H9 (cell line): ENCODE measurements at regions not wholly inside any gene's neighbourhood (a gene's known extent, or its start where the extent isn't known, plus 50 kb on each side); places are given as distances from the start of the nearest gene placed in this dataset.

Source experiments
- DNase-seq: peaks from one replicate; pipeline ENCODE4 v3.0.0-alpha.2; 2017
- H2AFZ ChIP-seq: one replicate; pipeline ENCODE4 v1.6.1; 2013; ENCODE audit warnings: mild to moderate bottlenecking, low read length, control low read depth, moderate library complexity
- H2AK5ac ChIP-seq: 2 replicates; pipeline ENCODE4 v1.6.1; 2013; ENCODE audit warnings: low read length, control low read depth, mixed read lengths; ENCODE audit not compliant: insufficient read length
- H2BK120ac ChIP-seq: one replicate; pipeline ENCODE4 v1.6.1; 2013; ENCODE audit warnings: low read depth, mild to moderate bottlenecking, low read length, control low read depth, inconsistent platforms; ENCODE audit not compliant: poor library complexity, severe bottlenecking
- H2BK12ac ChIP-seq: 2 replicates; pipeline ENCODE4 v1.6.1; 2013; ENCODE audit warnings: low read length, control low read depth, mixed read lengths, low read depth; ENCODE audit not compliant: insufficient read length
- H2BK15ac ChIP-seq: 2 replicates; pipeline ENCODE4 v1.6.1; 2013; ENCODE audit warnings: low read depth, low read length, control low read depth
- H2BK20ac ChIP-seq: one replicate; pipeline ENCODE4 v1.6.1; 2013; ENCODE audit warnings: low read depth, mild to moderate bottlenecking, low read length, control low read depth, inconsistent platforms; ENCODE audit not compliant: poor library complexity, severe bottlenecking
- H2BK5ac ChIP-seq: 2 replicates; pipeline ENCODE4 v1.6.1; 2013; ENCODE audit warnings: low read length, control low read depth, mixed read lengths; ENCODE audit not compliant: insufficient read length
- H3K14ac ChIP-seq: 2 replicates; pipeline ENCODE4 v1.6.1; 2013; ENCODE audit warnings: low read length, control low read depth; ENCODE audit not compliant: insufficient read depth
- H3K18ac ChIP-seq: 2 replicates; pipeline ENCODE4 v1.6.1; 2013; ENCODE audit warnings: low read depth, mild to moderate bottlenecking, mixed read lengths, low read length, control low read depth; ENCODE audit not compliant: insufficient read length
- H3K23ac ChIP-seq: 2 replicates; pipeline ENCODE4 v1.6.1; 2013; ENCODE audit warnings: low read length, control low read depth, mixed read lengths, low read depth; ENCODE audit not compliant: insufficient read length
- H3K23me2 ChIP-seq: 2 replicates; pipeline ENCODE4 v1.6.1; 2013; ENCODE audit warnings: low read depth, mild to moderate bottlenecking, mixed read lengths, low read length, control low read depth; ENCODE audit not compliant: insufficient read length, poor library complexity, severe bottlenecking
- H3K27ac ChIP-seq: 2 replicates; pipeline ENCODE4 v1.5.1; 2013; ENCODE audit warnings: low read length, control low read depth, mixed read lengths, low read depth; ENCODE audit not compliant: insufficient read length
- H3K27me3 ChIP-seq: 2 replicates; pipeline ENCODE4 v1.6.1; 2013; ENCODE audit warnings: low read length, control low read depth, inconsistent platforms; ENCODE audit not compliant: insufficient read depth
- H3K4ac ChIP-seq: 2 replicates; pipeline ENCODE4 v1.6.1; 2013; ENCODE audit warnings: low read depth, mild to moderate bottlenecking, control low read depth, inconsistent platforms, low read length, moderate library complexity
- H3K4me1 ChIP-seq: 2 replicates; pipeline ENCODE4 v1.6.1; 2013; ENCODE audit warnings: low read length, control low read depth, inconsistent platforms; ENCODE audit not compliant: insufficient read depth
- H3K4me2 ChIP-seq: 2 replicates; pipeline ENCODE4 v1.6.1; 2013; ENCODE audit warnings: low read length, control low read depth, mixed read lengths; ENCODE audit not compliant: insufficient read length, insufficient read depth
- H3K56ac ChIP-seq: 2 replicates; pipeline ENCODE4 v1.6.1; 2013; ENCODE audit warnings: low read depth, mild to moderate bottlenecking, mixed read lengths, low read length, control low read depth; ENCODE audit not compliant: insufficient read length
- H3K79me1 ChIP-seq: 2 replicates; pipeline ENCODE4 v1.6.1; 2013; ENCODE audit warnings: low read depth, mild to moderate bottlenecking, moderate library complexity, low read length, control low read depth, inconsistent platforms; ENCODE audit not compliant: insufficient read depth, poor library complexity, severe bottlenecking
- H3K79me2 ChIP-seq: 2 replicates; pipeline ENCODE4 v1.6.1; 2013; ENCODE audit warnings: low read length, control low read depth, inconsistent platforms; ENCODE audit not compliant: insufficient read depth
- H3K9ac ChIP-seq: 2 replicates; pipeline ENCODE4 v1.6.1; 2013; ENCODE audit warnings: low read length, control low read depth, mixed read lengths; ENCODE audit not compliant: insufficient read length; ENCODE audit errors: extremely low read depth
- H3K9me3 ChIP-seq: one replicate; pipeline ENCODE4 v1.6.1; 2013; ENCODE audit warnings: low read depth, low read length, inconsistent platforms; ENCODE audit not compliant: control insufficient read depth
- H3T11ph ChIP-seq: one replicate; pipeline ENCODE4 v1.6.1; 2013; ENCODE audit warnings: mild to moderate bottlenecking, low read length, control low read depth, inconsistent platforms
- H4K20me1 ChIP-seq: one replicate; pipeline ENCODE4 v1.6.1; 2013; ENCODE audit not compliant: control insufficient read depth, insufficient read length, insufficient read depth
- H4K5ac ChIP-seq: 2 replicates; pipeline ENCODE4 v1.6.1; 2013; ENCODE audit warnings: low read depth, mild to moderate bottlenecking, mixed read lengths, low read length, control low read depth; ENCODE audit not compliant: insufficient read length
- H4K8ac ChIP-seq: replicated peaks from 2 replicates; pipeline ENCODE4 v1.6.1; 2013; ENCODE audit warnings: low read length, control low read depth, mixed read lengths, low read depth; ENCODE audit not compliant: insufficient read length
- H4K91ac ChIP-seq: 2 replicates; pipeline ENCODE4 v1.6.1; 2013; ENCODE audit warnings: low read depth, mild to moderate bottlenecking, moderate library complexity, mixed read lengths, low read length, control low read depth; ENCODE audit not compliant: insufficient read length
- H3K27ac Mint-ChIP-seq, 3 experiments: 2 replicates in 2 of 3; 3 replicates in 1 of 3; pipeline ENCODE4 v1.8.0; 2020 to 2021; ENCODE audit warnings: mixed read lengths in 3 of 3, mild to moderate bottlenecking in 1 of 3, moderate library complexity in 1 of 3
- H3K27me3 Mint-ChIP-seq: 2 replicates; pipeline ENCODE4 v1.8.0; 2021; ENCODE audit warnings: low read depth, mild to moderate bottlenecking, moderate library complexity, mixed read lengths
- H3K36me3 Mint-ChIP-seq, 3 experiments: 2 replicates in 2 of 3; 3 replicates in 1 of 3; pipeline ENCODE4 v1.8.0; 2020 to 2021; ENCODE audit warnings: low read depth in 3 of 3, mixed read lengths in 3 of 3; ENCODE audit not compliant: insufficient read depth in 1 of 3
- H3K4me1 Mint-ChIP-seq, 2 experiments: 2 replicates each; pipeline ENCODE4 v1.8.0; 2020; ENCODE audit warnings: mixed read lengths in 2 of 2
- H3K4me3 Mint-ChIP-seq, 2 experiments: 2 replicates in 1 of 2; 3 replicates in 1 of 2; pipeline ENCODE4 v1.8.0; 2020 to 2021; ENCODE audit warnings: mild to moderate bottlenecking in 2 of 2, mixed read lengths in 2 of 2, moderate library complexity in 1 of 2
- H3K9me3 Mint-ChIP-seq, 2 experiments: 2 replicates in 1 of 2; 3 replicates in 1 of 2; pipeline ENCODE4 v1.8.0; 2020; ENCODE audit warnings: mild to moderate bottlenecking in 2 of 2, mixed read lengths in 2 of 2, moderate library complexity in 1 of 2
- CTCF ChIP-seq: fragments of 200-600 bp; sonication (generic); conservative IDR thresholded peaks from 3 replicates; pipeline ENCODE4 v1.8.0; 2021; ENCODE audit warnings: antibody characterized with exemption, mild to moderate bottlenecking
- WGBS: extraction: QIAGEN DNeasy Blood & Tissue Kit; methylation state at CpG from one replicate; pipeline ENCODE4 v1.1.7; 2013; ENCODE audit warnings: missing lambda C conversion rate, low lambda C conversion rate, mixed read lengths; ENCODE audit not compliant: insufficient read length; ENCODE audit errors: extremely low coverage; 5-methylcytosine and 5-hydroxymethylcytosine counted together

- no peak overlapping the region for H4K91ac ChIP-seq
- no peak overlapping the region for H3K4ac ChIP-seq
- no peak for TF ChIP-seq CTCF
- no peaks in the 10 kb centered on the region for H3K79me1 ChIP-seq
- H3T11ph ChIP-seq, result no peak overlapping the region
- H3K9ac ChIP-seq, result no peak overlapping the region
- no peak overlapping the region for H3K14ac ChIP-seq
- no peaks in the 10 kb centered on the region for H3K23me2 ChIP-seq
- no peak overlapping the region for H2BK20ac ChIP-seq
- H2BK15ac ChIP-seq, result no peak overlapping the region
- no peak overlapping the region for H4K8ac ChIP-seq
- H3K23ac ChIP-seq, result no peak overlapping the region
- Mint-ChIP-seq H3K4me3 (no peak overlapping the region), H3K36me3 (no peaks in the 10 kb centered on the region; a peak in 2 of 7 replicates), H3K27me3 (peaks cover 11% of the 10 kb centered on the region), H3K27ac (no peak overlapping the region), H3K4me1 (no peaks in the 10 kb centered on the region), H3K9me3 (peaks cover 6 to 7% of the 10 kb centered on the region in 2 experiments; a peak in 4 of 5 replicates)
- H3K79me2 ChIP-seq, result no peaks in the 10 kb centered on the region
- WGBS, result no CpG with 5 or more reads among the region's 9 CpGs
- no peak overlapping the region for H3K4me2 ChIP-seq
- no peak overlapping the region for H3K56ac ChIP-seq
- H4K5ac ChIP-seq, result no peak overlapping the region
- no peak overlapping the region for H2AFZ ChIP-seq
- H3K4me1 ChIP-seq, result no peaks in the 10 kb centered on the region
- no peak overlapping the region for H2BK5ac ChIP-seq
- DNase-seq, result no peak
- peaks cover 1% of the 10 kb centered on the region for H3K9me3 ChIP-seq
- H3K18ac ChIP-seq, result no peak overlapping the region
- H3K27ac ChIP-seq, result no peak overlapping the region
- no peak overlapping the region for H2BK120ac ChIP-seq
- H2AK5ac ChIP-seq, result no peak overlapping the region
- H4K20me1 ChIP-seq, result no peaks in the 10 kb centered on the region
- no peaks in the 10 kb centered on the region for H3K27me3 ChIP-seq
- H2BK12ac ChIP-seq, result no peak overlapping the region
These were observed 248.2 kb downstream of the MATN1 start for GRCh38 chr1:30475201-30475600.
